Activated CD4-positive, CD25-positive, alpha-beta regulatory T cell treated with anti-CD3 and anti-CD28 coated beads, Interleukin-2, amount 50 U/mL, for 72 hours (primary cell): ENCODE measurements at regions not wholly inside any gene's neighbourhood (a gene's known extent, or its start where the extent isn't known, plus 50 kb on each side); places are given as distances from the start of the nearest gene placed in this dataset.
"Not testable (repeated sequence)": the region's sequence is repeated elsewhere in the genome, so short reads cannot be mapped to it uniquely, and the experiment has no call there.

Source experiments
- DNase-seq: peaks from one replicate; pipeline ENCODE4 v3.0.0; 2021

- DNase-seq = not testable (repeated sequence)
These were observed 112.6 kb upstream of the FAM174B start for GRCh38 chr15:92768131-92768530.

GRCh38 chr15:92770641-92771040 lies 115.1 kb upstream of the FAM174B start:
- no peak for DNase-seq

GRCh38 chr15:92772061-92772460 lies 116.5 kb upstream of the FAM174B start:
- no peak for DNase-seq

- DNase-seq = no peak
These were observed 117.2 kb upstream of the FAM174B start for GRCh38 chr15:92772626-92773244.

- no peak for DNase-seq
These were observed 117.8 kb upstream of the FAM174B start for GRCh38 chr15:92773340-92773739.

GRCh38 chr15:92779874-92780273 lies 120.2 kb upstream of the CHD2 start:
- DNase-seq = no peak

GRCh38 chr15:92780843-92781242 lies 119.3 kb upstream of the CHD2 start:
- no peak for DNase-seq

- no peak for DNase-seq
These were observed 118.1 kb upstream of the CHD2 start for GRCh38 chr15:92781925-92782453.

- DNase-seq = no peak
These were observed 113.0 kb upstream of the CHD2 start for GRCh38 chr15:92787116-92787515.

GRCh38 chr15:92788196-92788595 lies 111.9 kb upstream of the CHD2 start:
- DNase-seq = no peak

GRCh38 chr15:92788793-92789192 lies 111.3 kb upstream of the CHD2 start:
- DNase-seq = not testable (repeated sequence)

GRCh38 chr15:92796161-92796611 lies 103.9 kb upstream of the CHD2 start:
- DNase-seq = no peak

- peak; percentile 27 for DNase-seq
These were observed 102.7 kb upstream of the CHD2 start for GRCh38 chr15:92797168-92798052.

GRCh38 chr15:92800013-92800412 lies 100.1 kb upstream of the CHD2 start:
- DNase-seq = peak; percentile 3

GRCh38 chr15:92800416-92801055 lies 99.6 kb upstream of the CHD2 start:
- peak; percentile 16 for DNase-seq

GRCh38 chr15:92801056-92801773 lies 98.9 kb upstream of the CHD2 start:
- not testable (repeated sequence) for DNase-seq

GRCh38 chr15:92801774-92802464 lies 98.2 kb upstream of the CHD2 start:
- DNase-seq = no peak

- DNase-seq = no peak
These were observed 96.6 kb upstream of the CHD2 start for GRCh38 chr15:92803536-92803851.

- DNase-seq = peak; percentile 54
These were observed 96.1 kb upstream of the CHD2 start for GRCh38 chr15:92803852-92804609.

- not testable (repeated sequence) for DNase-seq
These were observed 95.6 kb upstream of the CHD2 start for GRCh38 chr15:92804610-92804936.

GRCh38 chr15:92805080-92805690 lies 94.9 kb upstream of the CHD2 start:
- DNase-seq = no peak
